Spleen (tissue), 11 donors: ENCODE measurements at regions not wholly inside any gene's neighbourhood (a gene's known extent, or its start where the extent isn't known, plus 50 kb on each side); places are given as distances from the start of the nearest gene placed in this dataset.

Source experiments
- DNase-seq: peaks from one replicate; pipeline ENCODE4 v3.0.0-alpha.2; 2020
- H3K27ac ChIP-seq, 8 donors: fragments of 200-600 bp; sonication (generic) in 7 of 8; 1 replicate in 4 of 8; 2 replicates in 4 of 8; pipeline versions ENCODE4 v1.5.0 to v1.8.0; 2016 to 2021; ENCODE audit warnings: inconsistent platforms in 4 of 8, mild to moderate bottlenecking in 4 of 8, moderate library complexity in 1 of 8
- H3K27me3 ChIP-seq, 7 donors: fragments of 200-600 bp; sonication (generic) in 6 of 7; replicated peaks in 1 of 7; 1 replicate in 4 of 7; 2 replicates in 3 of 7; pipeline versions ENCODE4 v1.5.0 to v1.8.0; 2016 to 2021; ENCODE audit warnings: inconsistent platforms in 3 of 7, mild to moderate bottlenecking in 1 of 7
- H3K36me3 ChIP-seq, 6 donors: fragments of 200-600 bp; sonication (generic) in 5 of 6; 1 replicate in 4 of 6; 2 replicates in 2 of 6; pipeline versions ENCODE4 v1.5.0 to v1.8.0; 2016 to 2021; ENCODE audit warnings: inconsistent platforms in 2 of 6
- H3K4me1 ChIP-seq, 6 donors: fragments of 200-600 bp; sonication (generic) in 5 of 6; 1 replicate in 3 of 6; 2 replicates in 3 of 6; pipeline versions ENCODE4 v1.5.0 to v1.8.0; 2016 to 2021; ENCODE audit warnings: inconsistent platforms in 3 of 6
- H3K4me3 ChIP-seq, 8 donors: fragments of 200-600 bp; sonication (generic) in 7 of 8; 1 replicate in 4 of 8; 2 replicates in 4 of 8; pipeline versions ENCODE4 v1.5.0 to v1.8.0; 2016 to 2021; ENCODE audit warnings: inconsistent platforms in 4 of 8, mild to moderate bottlenecking in 4 of 8, moderate library complexity in 2 of 8
- H3K9me3 ChIP-seq, 8 donors: fragments of 200-600 bp; sonication (generic) in 7 of 8; 1 replicate in 4 of 8; 2 replicates in 4 of 8; pipeline versions ENCODE4 v1.5.0 to v1.8.0; 2016 to 2021; ENCODE audit warnings: inconsistent platforms in 4 of 8
- POLR2A ChIP-seq, 3 donors: fragments of 450-650 bp; IDR thresholded peaks; one replicate each; pipeline ENCODE4 v1.5.1; 2017; ENCODE audit warnings: antibody characterized with exemption in 3 of 3, mild to moderate bottlenecking in 1 of 3
- POLR2AphosphoS5 ChIP-seq, 3 donors: sonication (generic); formaldehyde crosslinking; IDR thresholded peaks; one replicate each; pipeline ENCODE4 v1.5.1; 2017; ENCODE audit warnings: antibody characterized with exemption in 3 of 3
- WGBS, 5 donors: extraction: QIAGEN DNeasy Blood & Tissue Kit in 3 of 5; methylation state at CpG; one replicate each; pipeline versions ENCODE4 v1.1.5 to v1.1.7; 2013 to 2018; 5-methylcytosine and 5-hydroxymethylcytosine counted together
- intact Hi-C: fragments of 100-400 bp; cut with DNase I; formaldehyde crosslinking; loops from one replicate; pipeline ENCODE4 v1.15.0; 2023; ENCODE audit warnings: low total_unique reads
- TF ChIP-seq, protein P1 (sequence below), 11 experiments: fragments of 200-600 bp in 7 of 11; fragments of 450-650 bp in 4 of 11; sonication (generic) in 4 of 11; IDR thresholded peaks in 8 of 11; conservative IDR thresholded peaks in 3 of 11; 1 replicate in 7 of 11; 2 replicates in 4 of 11; pipeline versions ENCODE4 v1.4.0 to v1.8.0; 2016 to 2021; ENCODE audit warnings: antibody characterized with exemption in 11 of 11, inconsistent platforms in 4 of 11, mild to moderate bottlenecking in 1 of 11
- donor health status: healthy with polysubstance abuse.
- donor health status: DM: no; HTN: no; CAD: no; lungs with moderate emphysema.
- donor health status: DM: no; HTN: no; CAD: no.
- donor health status: Bipolar disorder and iron deficiency.
- donor health status: healthy.
- donor health status: DM: no; HTN: no; CAD: no.
- donor health status: DM: yes; HTN: yes; CAD: no.

DNA sequence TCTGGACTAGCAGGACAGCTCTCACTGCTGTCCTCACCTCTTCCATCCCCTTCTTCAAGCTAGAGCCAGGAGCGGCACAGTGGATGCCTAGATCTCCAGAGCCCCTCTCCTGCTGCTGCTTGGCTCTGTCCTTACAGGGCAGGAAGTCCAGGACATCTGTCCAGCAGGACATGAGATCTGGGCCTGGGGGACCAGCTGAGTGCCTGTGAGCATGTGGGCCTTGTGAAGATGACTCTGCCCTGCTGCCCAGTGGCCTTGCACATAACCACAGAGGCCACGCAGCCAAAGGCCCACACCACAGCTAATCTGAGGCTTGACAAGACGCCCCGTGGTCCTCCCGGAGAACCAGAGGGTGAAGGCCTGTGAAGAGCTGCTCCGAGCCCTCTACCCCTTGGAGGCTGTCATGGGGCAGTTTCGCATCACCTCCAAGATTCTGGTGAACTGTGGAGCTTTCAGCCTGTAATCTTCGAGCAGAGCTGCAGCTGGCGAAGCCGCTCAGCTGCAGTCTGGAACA is 516.7 kb upstream of the HS6ST1 start:
- intact Hi-C loops: no loop called here
- WGBS, 5 donors: 78 to 92% (median 87%) methylated on average over 9 to 10 of the region's 10 CpGs
- TF ChIP-seq POLR2AphosphoS5 (IDR thresholded peaks at IDR 0.05) (no peak), POLR2A (IDR thresholded peaks at IDR 0.05) (no peak)
- TF ChIP-seq, protein P1, sequence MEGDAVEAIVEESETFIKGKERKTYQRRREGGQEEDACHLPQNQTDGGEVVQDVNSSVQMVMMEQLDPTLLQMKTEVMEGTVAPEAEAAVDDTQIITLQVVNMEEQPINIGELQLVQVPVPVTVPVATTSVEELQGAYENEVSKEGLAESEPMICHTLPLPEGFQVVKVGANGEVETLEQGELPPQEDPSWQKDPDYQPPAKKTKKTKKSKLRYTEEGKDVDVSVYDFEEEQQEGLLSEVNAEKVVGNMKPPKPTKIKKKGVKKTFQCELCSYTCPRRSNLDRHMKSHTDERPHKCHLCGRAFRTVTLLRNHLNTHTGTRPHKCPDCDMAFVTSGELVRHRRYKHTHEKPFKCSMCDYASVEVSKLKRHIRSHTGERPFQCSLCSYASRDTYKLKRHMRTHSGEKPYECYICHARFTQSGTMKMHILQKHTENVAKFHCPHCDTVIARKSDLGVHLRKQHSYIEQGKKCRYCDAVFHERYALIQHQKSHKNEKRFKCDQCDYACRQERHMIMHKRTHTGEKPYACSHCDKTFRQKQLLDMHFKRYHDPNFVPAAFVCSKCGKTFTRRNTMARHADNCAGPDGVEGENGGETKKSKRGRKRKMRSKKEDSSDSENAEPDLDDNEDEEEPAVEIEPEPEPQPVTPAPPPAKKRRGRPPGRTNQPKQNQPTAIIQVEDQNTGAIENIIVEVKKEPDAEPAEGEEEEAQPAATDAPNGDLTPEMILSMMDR (IDR thresholded peaks at IDR 0.05 in 8 of 11, conservative IDR thresholded peaks at IDR 0.05 in 3 of 11): no peak
- Histone ChIP-seq H3K27me3 (no peaks in the 10 kb centered on the region), H3K27ac (no peak overlapping the region), H3K36me3 (no peaks in the 10 kb centered on the region), H3K9me3 (no peaks in the 10 kb centered on the region), H3K4me3 (no peak overlapping the region), H3K4me1 (peaks cover 0 to 34% (median 8%) of the 10 kb centered on the region in 6 donors)
- no peak for DNase-seq

GRCh38 chr2:128835974-128836373 is 517.3 kb upstream of the HS6ST1 start:
- Histone ChIP-seq H3K27ac (no peak overlapping the region), H3K27me3 (no peaks in the 10 kb centered on the region), H3K9me3 (no peaks in the 10 kb centered on the region), H3K36me3 (no peaks in the 10 kb centered on the region), H3K4me1 (peaks cover 0 to 34% (median 8%) of the 10 kb centered on the region in 6 donors), H3K4me3 (no peak overlapping the region)
- TF ChIP-seq POLR2AphosphoS5 (IDR thresholded peaks at IDR 0.05): no peak
- TF ChIP-seq, protein P1 (IDR thresholded peaks at IDR 0.05 in 8 of 11, conservative IDR thresholded peaks at IDR 0.05 in 3 of 11): no peak
- no peak for TF ChIP-seq POLR2A (IDR thresholded peaks at IDR 0.05)
- intact Hi-C loops: no loop called here
- DNase-seq: no peak
- WGBS, 5 donors: 78 to 89% (median 84%) methylated on average over 6 of the region's 6 CpGs

DNA sequence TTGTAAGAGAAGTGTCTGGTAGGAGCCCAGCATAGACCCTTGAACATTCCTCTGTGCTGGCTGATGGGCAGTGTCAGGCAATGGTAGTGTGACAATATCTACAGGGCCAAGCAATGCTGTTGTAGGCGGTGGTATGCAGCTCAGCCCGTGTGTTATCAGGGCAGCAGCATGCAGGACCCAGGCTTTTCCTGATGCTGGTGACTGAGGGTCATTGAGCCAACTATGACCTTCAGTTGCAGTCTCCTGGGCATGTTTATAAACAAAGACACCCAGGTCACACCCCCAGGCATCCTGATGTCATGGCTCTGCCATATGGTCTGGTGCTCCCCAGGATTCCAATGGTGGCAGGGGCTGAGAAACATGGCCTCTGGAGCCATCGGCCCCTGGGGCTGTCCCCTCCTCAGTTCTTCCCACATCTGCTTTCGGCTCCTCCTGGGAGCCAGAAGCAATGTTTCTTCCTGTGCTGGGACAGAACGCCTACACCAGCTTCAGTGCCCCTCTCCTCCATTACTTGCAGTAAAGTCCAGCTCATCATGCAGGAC is 518.0 kb upstream of the HS6ST1 start:
- WGBS, 5 donors: 76 to 83% (median 80%) methylated on average over 5 of the region's 5 CpGs
- peak in 2 of 3 donors; percentile 69 to 70 for TF ChIP-seq POLR2AphosphoS5 (IDR thresholded peaks at IDR 0.05)
- TF ChIP-seq POLR2A (IDR thresholded peaks at IDR 0.05): no peak
- no peak for DNase-seq
- Histone ChIP-seq H3K4me3 (no peak overlapping the region), H3K27me3 (no peaks in the 10 kb centered on the region), H3K4me1 (peaks cover 0 to 34% (median 8%) of the 10 kb centered on the region in 6 donors), H3K27ac (no peak overlapping the region), H3K9me3 (no peaks in the 10 kb centered on the region), H3K36me3 (no peaks in the 10 kb centered on the region)
- intact Hi-C loops: no loop called here

DNA sequence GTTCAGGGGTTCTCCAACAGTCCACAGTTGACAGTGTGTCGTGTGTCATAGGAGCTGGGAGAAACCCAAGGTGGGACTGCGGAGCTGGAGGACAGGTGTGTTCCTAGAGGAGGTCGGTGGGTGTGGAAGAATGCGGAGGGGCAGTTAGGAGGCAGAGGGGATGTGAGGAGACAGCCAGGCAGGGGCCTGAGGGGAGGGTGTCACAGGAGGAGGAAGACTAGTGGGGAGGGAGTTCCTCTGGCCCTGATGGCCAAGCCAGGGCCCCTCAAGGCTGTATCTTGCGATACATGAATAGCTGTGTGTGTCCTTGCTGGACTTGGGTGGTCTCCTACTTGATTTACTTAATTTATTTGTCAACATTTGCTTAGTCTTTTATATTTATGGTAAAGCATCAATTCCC is 519.6 kb upstream of the HS6ST1 start:
- Histone ChIP-seq H3K9me3 (no peaks in the 10 kb centered on the region), H3K4me1 (peaks cover 0 to 30% (median 7%) of the 10 kb centered on the region in 6 donors), H3K27ac (no peak overlapping the region), H3K36me3 (no peaks in the 10 kb centered on the region), H3K4me3 (no peak overlapping the region), H3K27me3 (no peaks in the 10 kb centered on the region)
- TF ChIP-seq POLR2A (IDR thresholded peaks at IDR 0.05) (no peak), POLR2AphosphoS5 (IDR thresholded peaks at IDR 0.05) (no peak)
- TF ChIP-seq, protein P1 (IDR thresholded peaks at IDR 0.05 in 8 of 11, conservative IDR thresholded peaks at IDR 0.05 in 3 of 11): no peak
- no peak for DNase-seq
- intact Hi-C loops: no loop called here
- WGBS, 5 donors: 83 to 94% (median 88%) methylated on average over 5 of the region's 5 CpGs
